AG04449 (cell line): ENCODE measurements at regions not wholly inside any gene's neighbourhood (a gene's known extent, or its start where the extent isn't known, plus 50 kb on each side); places are given as distances from the start of the nearest gene placed in this dataset.

ENCODE experiments used
- CTCF ChIA-PET: fragments of 350-600 bp; formaldehyde crosslinking; extraction: SDS; loops from one replicate; lab custom pipeline; 2021; ENCODE audit warnings: antibody characterized with exemption; lab: Yijun Ruan, JAX
- POLR2A ChIA-PET: fragments of 400-600, 350-600 bp; formaldehyde crosslinking; extraction: SDS; loops from one replicate; lab custom pipeline; 2020; ENCODE audit warnings: antibody characterized with exemption, inconsistent platforms; lab: Yijun Ruan, JAX
- DNase-seq: peaks from one replicate; pipeline ENCODE4 v3.0.0-alpha.2; 2010; ENCODE audit warnings: low read depth, low spot score
- H3K4me3 ChIP-seq: 2 replicates; pipeline ENCODE4 v1.5.1; 2011; ENCODE audit warnings: low read depth, mild to moderate bottlenecking, control low read depth, low read length
- TF ChIP-seq, protein P1 (sequence below): IDR thresholded peaks from one replicate; pipeline ENCODE4 v1.5.1; 2011; ENCODE audit warnings: mild to moderate bottlenecking, moderate library complexity, low read length, control low read depth, inconsistent platforms; ENCODE audit not compliant: insufficient read depth; ENCODE audit errors: missing control alignments

GRCh38 chr3:72476139-72476483 is 372.1 kb downstream of the SHQ1 start:
- CTCF ChIA-PET, result no interaction called here

GRCh38 chr3:72475258-72476138 is 372.7 kb downstream of the SHQ1 start:
- CTCF ChIA-PET, result no interaction called here

More at GRCh38 chr3:72476139-72476483, 372.1 kb downstream of the SHQ1 start:
- TF ChIP-seq, protein P1, sequence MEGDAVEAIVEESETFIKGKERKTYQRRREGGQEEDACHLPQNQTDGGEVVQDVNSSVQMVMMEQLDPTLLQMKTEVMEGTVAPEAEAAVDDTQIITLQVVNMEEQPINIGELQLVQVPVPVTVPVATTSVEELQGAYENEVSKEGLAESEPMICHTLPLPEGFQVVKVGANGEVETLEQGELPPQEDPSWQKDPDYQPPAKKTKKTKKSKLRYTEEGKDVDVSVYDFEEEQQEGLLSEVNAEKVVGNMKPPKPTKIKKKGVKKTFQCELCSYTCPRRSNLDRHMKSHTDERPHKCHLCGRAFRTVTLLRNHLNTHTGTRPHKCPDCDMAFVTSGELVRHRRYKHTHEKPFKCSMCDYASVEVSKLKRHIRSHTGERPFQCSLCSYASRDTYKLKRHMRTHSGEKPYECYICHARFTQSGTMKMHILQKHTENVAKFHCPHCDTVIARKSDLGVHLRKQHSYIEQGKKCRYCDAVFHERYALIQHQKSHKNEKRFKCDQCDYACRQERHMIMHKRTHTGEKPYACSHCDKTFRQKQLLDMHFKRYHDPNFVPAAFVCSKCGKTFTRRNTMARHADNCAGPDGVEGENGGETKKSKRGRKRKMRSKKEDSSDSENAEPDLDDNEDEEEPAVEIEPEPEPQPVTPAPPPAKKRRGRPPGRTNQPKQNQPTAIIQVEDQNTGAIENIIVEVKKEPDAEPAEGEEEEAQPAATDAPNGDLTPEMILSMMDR, result no peak
- DNase-seq, result no peak
- POLR2A ChIA-PET, result interaction anchor here (0.6 kb wide), 1 partner anchor 12 kb away, joined by 3 read pairs; no protein-coding TSS in a partner anchor
- no peak overlapping the region for H3K4me3 ChIP-seq

GRCh38 chr3:72474775-72475174 is 373.5 kb downstream of the SHQ1 start:
- ChIA-PET POLR2A (no interaction called here), CTCF (interaction anchor here (0.6 kb wide), 1 partner anchor 348 kb away, joined by 3 read pairs; no protein-coding TSS in a partner anchor)
- TF ChIP-seq, protein P1, result no peak
- H3K4me3 ChIP-seq, result no peak overlapping the region
- no peak for DNase-seq

More at GRCh38 chr3:72475258-72476138, 372.7 kb downstream of the SHQ1 start:
- POLR2A ChIA-PET, result interaction anchor here (0.6 kb wide), 1 partner anchor 13 kb away, joined by 3 read pairs; no protein-coding TSS in a partner anchor
- TF ChIP-seq, protein P1, result no peak
- H3K4me3 ChIP-seq, result no peak overlapping the region
- no peak for DNase-seq

DNA sequence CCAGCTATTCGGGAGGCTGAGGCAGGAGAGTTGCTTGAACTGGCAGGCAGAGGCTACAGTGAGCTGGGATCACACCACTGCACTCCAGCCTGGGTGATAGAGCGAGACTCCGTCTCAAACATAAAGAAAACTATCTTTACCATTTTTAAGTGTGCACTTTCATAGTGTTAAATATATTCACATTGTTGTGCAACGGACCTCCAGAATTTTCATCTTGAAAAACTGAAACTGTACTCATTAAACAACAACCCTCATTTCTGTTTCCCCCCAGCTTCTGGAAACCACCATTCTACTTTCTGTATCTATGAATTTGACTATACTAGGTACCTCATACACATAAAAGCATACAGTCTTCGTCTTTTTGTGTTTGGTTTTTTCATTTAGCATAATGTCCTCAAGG is 375.1 kb downstream of the SHQ1 start:
- CTCF ChIA-PET, result interaction anchor here (0.9 to 1.6 kb wide), 2 partner anchors 9 to 13 kb away, joined by 3 to 4 read pairs; no protein-coding TSS in a partner anchor
- H3K4me3 ChIP-seq, result no peak overlapping the region
- POLR2A ChIA-PET, result no interaction called here
- DNase-seq, result no peak
- TF ChIP-seq, protein P1, result no peak

- POLR2A ChIA-PET, result no interaction called here
These were observed 377.3 kb downstream of the SHQ1 start for GRCh38 chr3:72470904-72471417.

More at GRCh38 chr3:72470904-72471417, 377.3 kb downstream of the SHQ1 start:
- no peak for DNase-seq
- CTCF ChIA-PET, result interaction anchor here (0.7 kb wide), 1 partner anchor 287 kb away, joined by 3 read pairs; no protein-coding TSS in a partner anchor
- H3K4me3 ChIP-seq, result no peak overlapping the region
- TF ChIP-seq, protein P1, result no peak
